Endothelial cell of umbilical vein (primary cell): ENCODE measurements at regions not wholly inside any gene's neighbourhood (a gene's known extent, or its start where the extent isn't known, plus 50 kb on each side); places are given as distances from the start of the nearest gene placed in this dataset.

Experiments
- BruUV-seq: library from RNA; stranded (reverse); fragments of 400-500 nt; replicated peaks from 2 replicates; lab custom pipeline; 2021; lab: Mats Ljungman, UMichigan
- CTCF ChIA-PET: fragments of 300-600, 350-600 bp; sonication (Branson Sonifier 250); formaldehyde crosslinking; loops from one replicate; lab custom pipeline; 2021; ENCODE audit warnings: antibody characterized with exemption, inconsistent platforms; lab: Charles Lee
- POLR2A ChIA-PET: fragments of 300-600, 350-600 bp; sonication (Branson Sonifier 250); formaldehyde crosslinking; loops from one replicate; lab custom pipeline; 2021; ENCODE audit warnings: antibody characterized with exemption, inconsistent platforms; lab: Charles Lee
- DNase-seq: peaks from one replicate; pipeline ENCODE4 v3.0.0-alpha.2; 2011; ENCODE audit warnings: low read depth, low spot score
- FAIRE-seq: peaks from 2 replicates; lab custom pipeline; 2011; peaks lifted over from hg19 to GRCh38; lab: Jason Lieb, UNC
- H2AFZ ChIP-seq: 2 replicates; pipeline ENCODE4 v1.6.0; 2012; ENCODE audit warnings: low read depth, low read length, control low read depth, inconsistent platforms
- H3K27ac ChIP-seq: 2 replicates; pipeline ENCODE4 v1.5.1; 2011; ENCODE audit warnings: low read depth, mild to moderate bottlenecking, control low read depth, low read length, moderate library complexity; ENCODE audit not compliant: insufficient read depth
- H3K27me3 ChIP-seq, 2 experiments: 2 replicates each; pipeline versions ENCODE4 v1.6.0 to v1.6.1; 2011; ENCODE audit warnings: low read length in 2 of 2, mixed read lengths in 1 of 2; ENCODE audit not compliant: control insufficient read depth in 2 of 2, insufficient read depth in 2 of 2
- H3K36me3 ChIP-seq, 2 experiments: 2 replicates in 1 of 2; 3 replicates in 1 of 2; pipeline ENCODE4 v1.5.1; 2011; ENCODE audit warnings: low read length in 2 of 2, mild to moderate bottlenecking in 1 of 2, moderate library complexity in 1 of 2; ENCODE audit not compliant: control insufficient read depth in 2 of 2, insufficient read depth in 2 of 2; ENCODE audit errors: extremely low read depth in 1 of 2
- H3K4me1 ChIP-seq: 3 replicates; pipeline ENCODE4 v1.5.1; 2011; ENCODE audit warnings: mild to moderate bottlenecking, low read length; ENCODE audit not compliant: control insufficient read depth, insufficient read depth; ENCODE audit errors: extremely low read depth
- H3K4me2 ChIP-seq: 2 replicates; pipeline ENCODE4 v1.6.1; 2011; ENCODE audit warnings: low read length, control low read depth, mixed read lengths; ENCODE audit not compliant: insufficient read depth
- H3K4me3 ChIP-seq, 3 experiments: fragments of 200-600 bp in 1 of 3; sonication (generic), shearing (Covaris generic) in 1 of 3; replicated peaks in 1 of 3; 2 replicates each; pipeline ENCODE4 v1.5.1; 2011 to 2016; ENCODE audit warnings: control low read depth in 3 of 3, low read length in 3 of 3, mild to moderate bottlenecking in 2 of 3, inconsistent platforms in 1 of 3, low read depth in 1 of 3, moderate library complexity in 1 of 3; ENCODE audit not compliant: insufficient read depth in 1 of 3
- H3K79me2 ChIP-seq: 2 replicates; pipeline ENCODE4 v1.6.0; 2012; ENCODE audit warnings: low read length, inconsistent platforms; ENCODE audit not compliant: control insufficient read depth, insufficient read depth
- H3K9ac ChIP-seq: replicated peaks from 2 replicates; pipeline ENCODE3; 2011; ENCODE audit warnings: low read length, control low read depth; ENCODE audit not compliant: insufficient read depth; ENCODE audit errors: extremely low read depth
- H3K9me1 ChIP-seq: replicated peaks from 3 replicates; pipeline ENCODE4 v1.6.0; 2011; ENCODE audit warnings: mild to moderate bottlenecking, low read length; ENCODE audit not compliant: control insufficient read depth, insufficient read depth; ENCODE audit errors: extremely low read depth
- H3K9me3 ChIP-seq: replicated peaks from 2 replicates; pipeline ENCODE4 v1.5.1; 2012; ENCODE audit warnings: low read length, inconsistent platforms; ENCODE audit not compliant: control insufficient read depth, insufficient read depth
- H4K20me1 ChIP-seq: replicated peaks from 2 replicates; pipeline ENCODE3; 2011; ENCODE audit warnings: mild to moderate bottlenecking, low read length; ENCODE audit not compliant: control insufficient read depth, insufficient read depth; ENCODE audit errors: extremely low read depth
- EZH2 ChIP-seq: IDR thresholded peaks from 2 replicates; pipeline ENCODE4 v1.6.1; 2012; ENCODE audit warnings: borderline replicate concordance, low read depth, mild to moderate bottlenecking, moderate library complexity, low read length, inconsistent platforms; ENCODE audit not compliant: severe bottlenecking
- FOS ChIP-seq: IDR thresholded peaks from 2 replicates; pipeline ENCODE4 v1.6.1; 2011; ENCODE audit warnings: mild to moderate bottlenecking, low read length, moderate library complexity, borderline replicate concordance; ENCODE audit not compliant: insufficient read depth
- GATA2 ChIP-seq: IDR thresholded peaks from 2 replicates; pipeline ENCODE4 v1.7.0; 2011; ENCODE audit warnings: low read depth, mild to moderate bottlenecking, moderate library complexity, mixed read lengths, low read length; ENCODE audit not compliant: insufficient read length, insufficient read depth
- JUN ChIP-seq: IDR thresholded peaks from 2 replicates; pipeline ENCODE4 v1.6.1; 2011; ENCODE audit warnings: borderline replicate concordance, low read depth; ENCODE audit not compliant: insufficient read length, insufficient read depth
- MAX ChIP-seq: IDR thresholded peaks from 2 replicates; pipeline ENCODE4 v1.6.1; 2011; ENCODE audit not compliant: insufficient read depth, insufficient read length
- MYC ChIP-seq: IDR thresholded peaks from one replicate; pipeline ENCODE4 v1.6.1; 2011; ENCODE audit warnings: mild to moderate bottlenecking, low read depth, low read length
- POLR2A ChIP-seq: IDR thresholded peaks from 2 replicates; pipeline ENCODE4 v1.6.1; 2012; ENCODE audit warnings: low read depth, mild to moderate bottlenecking, control low read depth, low read length
- POLR2AphosphoS5 ChIP-seq: IDR thresholded peaks from 2 replicates; pipeline ENCODE4 v1.6.1; 2012; ENCODE audit warnings: low read depth, mild to moderate bottlenecking, control low read depth, low read length, moderate library complexity; ENCODE audit not compliant: insufficient read depth
- dilution Hi-C: fragments of 300-500 bp; cut with MboI; formaldehyde crosslinking; loops from one replicate; pipeline ENCODE4 v1.15.0; 2019; ENCODE audit warnings: low sequenced_read_pairs; ENCODE audit not compliant: extremely low pct_ligation_motif_present
- intact Hi-C: fragments of 100-400 bp; cut with micrococcal nuclease; formaldehyde crosslinking; loops from one replicate; pipeline ENCODE4 v1.10.0; 2022
- TF ChIP-seq, protein P1 (sequence below), 2 donors: IDR thresholded peaks; 1 replicate in 1 of 2; 2 replicates in 1 of 2; pipeline ENCODE4 v1.5.1; 2011; ENCODE audit warnings: low read length in 2 of 2, mild to moderate bottlenecking in 2 of 2, moderate library complexity in 2 of 2, control low read depth in 1 of 2, inconsistent platforms in 1 of 2, low read depth in 1 of 2; ENCODE audit not compliant: insufficient read depth in 1 of 2; ENCODE audit errors: extremely low read depth in 1 of 2

- intact Hi-C loops = no loop called here
- POLR2A ChIA-PET = no interaction called here
- no peaks in the 10 kb centered on the region for H3K4me1 ChIP-seq
- H3K27me3 ChIP-seq = no peaks in the 10 kb centered on the region
- FAIRE-seq (no peak), DNase-seq (no peak)
- CTCF ChIA-PET = no interaction called here
- no peaks in the 10 kb centered on the region for H4K20me1 ChIP-seq
- no peaks in the 10 kb centered on the region for H3K9me1 ChIP-seq
- BruUV-seq = no TSS peak
- H3K27ac ChIP-seq = no peak overlapping the region
- TF ChIP-seq MAX (no peak), FOS (no peak), POLR2AphosphoS5 (no peak), GATA2 (no peak), POLR2A (no peak), JUN (no peak)
- TF ChIP-seq, protein P1, sequence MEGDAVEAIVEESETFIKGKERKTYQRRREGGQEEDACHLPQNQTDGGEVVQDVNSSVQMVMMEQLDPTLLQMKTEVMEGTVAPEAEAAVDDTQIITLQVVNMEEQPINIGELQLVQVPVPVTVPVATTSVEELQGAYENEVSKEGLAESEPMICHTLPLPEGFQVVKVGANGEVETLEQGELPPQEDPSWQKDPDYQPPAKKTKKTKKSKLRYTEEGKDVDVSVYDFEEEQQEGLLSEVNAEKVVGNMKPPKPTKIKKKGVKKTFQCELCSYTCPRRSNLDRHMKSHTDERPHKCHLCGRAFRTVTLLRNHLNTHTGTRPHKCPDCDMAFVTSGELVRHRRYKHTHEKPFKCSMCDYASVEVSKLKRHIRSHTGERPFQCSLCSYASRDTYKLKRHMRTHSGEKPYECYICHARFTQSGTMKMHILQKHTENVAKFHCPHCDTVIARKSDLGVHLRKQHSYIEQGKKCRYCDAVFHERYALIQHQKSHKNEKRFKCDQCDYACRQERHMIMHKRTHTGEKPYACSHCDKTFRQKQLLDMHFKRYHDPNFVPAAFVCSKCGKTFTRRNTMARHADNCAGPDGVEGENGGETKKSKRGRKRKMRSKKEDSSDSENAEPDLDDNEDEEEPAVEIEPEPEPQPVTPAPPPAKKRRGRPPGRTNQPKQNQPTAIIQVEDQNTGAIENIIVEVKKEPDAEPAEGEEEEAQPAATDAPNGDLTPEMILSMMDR (IDR thresholded peaks at IDR 0.05; ENCODE audit: extremely low read depth in 1 of 2, insufficient read depth in 1 of 2, low read depth in 1 of 2, low read length in 2 of 2) = no peak
- no peaks in the 10 kb centered on the region for H3K36me3 ChIP-seq
- no peak overlapping the region for H3K9ac ChIP-seq
- no peak overlapping the region for H3K4me3 ChIP-seq
- no peak overlapping the region for H3K4me2 ChIP-seq
- no peaks in the 10 kb centered on the region for H3K79me2 ChIP-seq
- peaks cover 5% of the 10 kb centered on the region for H3K9me3 ChIP-seq
- dilution Hi-C loops = no loop called here
- no peak overlapping the region for H2AFZ ChIP-seq
Observed at GRCh38 chr18:73366713-73367112, 498.9 kb upstream of the NETO1 start.

DNA sequence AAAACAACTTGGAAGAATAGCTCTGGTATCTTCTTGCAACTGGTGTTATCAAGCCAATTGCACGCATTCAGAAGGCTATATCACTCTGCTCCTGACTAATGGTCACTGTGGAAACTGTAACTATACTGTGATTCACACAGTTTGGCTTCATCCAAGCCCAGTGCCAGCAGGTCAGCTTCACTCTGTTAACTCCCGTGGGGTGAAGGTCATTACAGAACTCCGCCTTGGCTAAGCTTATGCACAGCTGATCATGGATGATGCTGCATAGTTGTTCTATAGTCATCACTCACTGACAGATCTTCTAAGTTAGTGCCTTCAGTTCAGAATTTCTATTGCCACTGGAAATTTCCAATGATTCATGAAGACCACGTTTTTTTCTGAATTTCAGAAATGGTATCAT is 497.2 kb upstream of the NETO1 start:
- no TSS peak for BruUV-seq
- Histone ChIP-seq H3K27me3 (no peaks in the 10 kb centered on the region), H3K9ac (no peak overlapping the region), H3K9me3 (peaks cover 5% of the 10 kb centered on the region), H4K20me1 (no peaks in the 10 kb centered on the region), H3K4me3 (no peak overlapping the region), H3K9me1 (no peaks in the 10 kb centered on the region), H2AFZ (no peak overlapping the region), H3K4me1 (no peaks in the 10 kb centered on the region), H3K27ac (no peak overlapping the region), H3K36me3 (no peaks in the 10 kb centered on the region), H3K4me2 (no peak overlapping the region), H3K79me2 (no peaks in the 10 kb centered on the region)
- DNase-seq (no peak), FAIRE-seq (no peak)
- no peak for TF ChIP-seq FOS
- TF ChIP-seq EZH2 = no peak
- no peak for TF ChIP-seq GATA2
- TF ChIP-seq POLR2A = no peak
- TF ChIP-seq MYC = no peak
- TF ChIP-seq JUN = no peak
- no peak for TF ChIP-seq POLR2AphosphoS5
- TF ChIP-seq, protein P1 (IDR thresholded peaks at IDR 0.05; ENCODE audit: extremely low read depth in 1 of 2, insufficient read depth in 1 of 2, low read depth in 1 of 2, low read length in 2 of 2) = no peak
- no peak for TF ChIP-seq MAX
- dilution Hi-C loops = no loop called here
- CTCF ChIA-PET = no interaction called here
- intact Hi-C loops = no loop called here
- POLR2A ChIA-PET = no interaction called here
